ENCODE measurements at regions not wholly inside any gene's neighbourhood (a gene's known extent, or its start where the extent isn't known, plus 50 kb on each side); places are given as distances from the start of the nearest gene placed in this dataset.

DNA sequence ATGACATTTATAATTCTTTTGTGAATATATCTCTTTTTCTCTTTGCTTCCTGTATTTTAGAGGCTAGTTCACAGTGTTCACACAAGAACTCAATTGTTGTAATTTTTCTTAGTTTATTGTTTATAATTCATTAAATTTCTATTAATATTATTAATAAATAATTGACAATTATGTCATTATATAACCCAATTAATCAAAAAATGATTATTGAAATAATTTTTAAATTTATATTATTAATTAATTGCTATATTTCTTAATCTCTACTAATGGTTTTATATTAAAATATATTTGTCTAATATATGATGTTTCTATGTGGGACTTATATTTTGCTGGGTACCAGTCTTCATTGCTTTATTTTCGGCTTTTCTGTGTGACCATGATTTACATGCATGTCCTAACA, 618.4 kb downstream of the CDH9 start:
- POLR2A ChIA-PET = no interaction called here
- dilution Hi-C loops (cut with MboI; ENCODE audit: extremely low pct_ligation_motif_present, low sequenced_read_pairs) = no loop called here

More for the DNA sequence above, 618.4 kb downstream of the CDH9 start:
- DNase-seq (ENCODE audit: low read depth, low spot score) (no peak), FAIRE-seq (no peak)
- Histone ChIP-seq H3K27me3 (ENCODE audit: control insufficient read depth in 2 of 2, insufficient read depth in 2 of 2, low read length in 2 of 2) (no peaks in the 10 kb centered on the region), H3K9ac (replicated peaks; ENCODE audit: extremely low read depth, insufficient read depth, low read length) (no peak overlapping the region), H3K36me3 (ENCODE audit: control insufficient read depth in 2 of 2, extremely low read depth in 1 of 2, insufficient read depth in 2 of 2, low read length in 2 of 2) (no peaks in the 10 kb centered on the region), H3K27ac (ENCODE audit: insufficient read depth, low read depth, low read length) (no peak overlapping the region), H3K79me2 (ENCODE audit: control insufficient read depth, insufficient read depth, low read length) (no peaks in the 10 kb centered on the region), H3K9me1 (replicated peaks; ENCODE audit: control insufficient read depth, extremely low read depth, insufficient read depth, low read length) (no peaks in the 10 kb centered on the region), H3K4me2 (ENCODE audit: insufficient read depth, low read length) (no peak overlapping the region), H3K9me3 (replicated peaks; ENCODE audit: control insufficient read depth, insufficient read depth, low read length) (peaks cover 12% of the 10 kb centered on the region), H3K4me3 (replicated peaks in 1 of 3; ENCODE audit: insufficient read depth in 1 of 3, low read depth in 1 of 3, low read length in 3 of 3) (no peak overlapping the region), H4K20me1 (replicated peaks; ENCODE audit: control insufficient read depth, extremely low read depth, insufficient read depth, low read length) (no peaks in the 10 kb centered on the region), H3K4me1 (ENCODE audit: control insufficient read depth, extremely low read depth, insufficient read depth, low read length) (no peaks in the 10 kb centered on the region), H2AFZ (ENCODE audit: low read depth, low read length) (no peak overlapping the region)
- no TSS peak for BruUV-seq (replicated peaks)
- intact Hi-C loops (cut with micrococcal nuclease) = no loop called here
- CTCF ChIA-PET = no interaction called here
- TF ChIP-seq GATA2 (IDR thresholded peaks at IDR 0.05; ENCODE audit: insufficient read depth, insufficient read length, low read depth, low read length) (no peak), MYC (IDR thresholded peaks at IDR 0.05; ENCODE audit: low read depth, low read length) (no peak), POLR2A (IDR thresholded peaks at IDR 0.05; ENCODE audit: low read depth, low read length) (no peak), EZH2 (IDR thresholded peaks at IDR 0.05; ENCODE audit: borderline replicate concordance, low read depth, low read length, severe bottlenecking) (no peak), POLR2AphosphoS5 (IDR thresholded peaks at IDR 0.05; ENCODE audit: insufficient read depth, low read depth, low read length) (no peak), JUN (IDR thresholded peaks at IDR 0.05; ENCODE audit: borderline replicate concordance, insufficient read depth, insufficient read length, low read depth) (no peak), FOS (IDR thresholded peaks at IDR 0.05; ENCODE audit: borderline replicate concordance, insufficient read depth, low read length) (no peak)
- TF ChIP-seq, protein P1, sequence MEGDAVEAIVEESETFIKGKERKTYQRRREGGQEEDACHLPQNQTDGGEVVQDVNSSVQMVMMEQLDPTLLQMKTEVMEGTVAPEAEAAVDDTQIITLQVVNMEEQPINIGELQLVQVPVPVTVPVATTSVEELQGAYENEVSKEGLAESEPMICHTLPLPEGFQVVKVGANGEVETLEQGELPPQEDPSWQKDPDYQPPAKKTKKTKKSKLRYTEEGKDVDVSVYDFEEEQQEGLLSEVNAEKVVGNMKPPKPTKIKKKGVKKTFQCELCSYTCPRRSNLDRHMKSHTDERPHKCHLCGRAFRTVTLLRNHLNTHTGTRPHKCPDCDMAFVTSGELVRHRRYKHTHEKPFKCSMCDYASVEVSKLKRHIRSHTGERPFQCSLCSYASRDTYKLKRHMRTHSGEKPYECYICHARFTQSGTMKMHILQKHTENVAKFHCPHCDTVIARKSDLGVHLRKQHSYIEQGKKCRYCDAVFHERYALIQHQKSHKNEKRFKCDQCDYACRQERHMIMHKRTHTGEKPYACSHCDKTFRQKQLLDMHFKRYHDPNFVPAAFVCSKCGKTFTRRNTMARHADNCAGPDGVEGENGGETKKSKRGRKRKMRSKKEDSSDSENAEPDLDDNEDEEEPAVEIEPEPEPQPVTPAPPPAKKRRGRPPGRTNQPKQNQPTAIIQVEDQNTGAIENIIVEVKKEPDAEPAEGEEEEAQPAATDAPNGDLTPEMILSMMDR (IDR thresholded peaks at IDR 0.05; ENCODE audit: extremely low read depth in 1 of 2, insufficient read depth in 1 of 2, low read depth in 1 of 2, low read length in 2 of 2) = no peak
- TF ChIP-seq, protein P2, sequence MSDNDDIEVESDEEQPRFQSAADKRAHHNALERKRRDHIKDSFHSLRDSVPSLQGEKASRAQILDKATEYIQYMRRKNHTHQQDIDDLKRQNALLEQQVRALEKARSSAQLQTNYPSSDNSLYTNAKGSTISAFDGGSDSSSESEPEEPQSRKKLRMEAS (IDR thresholded peaks at IDR 0.05; ENCODE audit: insufficient read depth, insufficient read length) = no peak
